ENCODE measurements at regions not wholly inside any gene's neighbourhood (a gene's known extent, or its start where the extent isn't known, plus 50 kb on each side); places are given as distances from the start of the nearest gene placed in this dataset.

GRCh38 chr10:80729896-80730295 is 192.2 kb downstream of the SH2D4B start:
- no peak overlapping the region for H3K4me3 ChIP-seq
- H3K27ac ChIP-seq = no peak overlapping the region
- H3F3A ChIP-seq (ENCODE audit: insufficient read depth, low read depth) = no peaks in the 10 kb centered on the region
- TF ChIP-seq EZH2 (IDR thresholded peaks at IDR 0.05; ENCODE audit: low read depth) = no peak
- TF ChIP-seq CTCF (conservative IDR thresholded peaks at IDR 0.05) = no peak
- no TSS peak for BruUV-seq (replicated peaks)
- H2AFZ ChIP-seq = no peak overlapping the region
- intact Hi-C loops (cut with micrococcal nuclease; ENCODE audit: unreplicated experiment) = no loop called here
- no peaks in the 10 kb centered on the region for H3K9me3 ChIP-seq (ENCODE audit: insufficient read depth, low read depth)
- CTCF ChIA-PET = no interaction called here
- no peak for DNase-seq
- peaks cover 34% of the 10 kb centered on the region for H3K27me3 ChIP-seq (ENCODE audit: insufficient read depth, low read depth)
- H3K4me1 ChIP-seq (replicated peaks; ENCODE audit: insufficient read depth) = no peaks in the 10 kb centered on the region
- no peaks in the 10 kb centered on the region for H3K36me3 ChIP-seq (ENCODE audit: low read depth)
- POLR2A ChIA-PET (ENCODE audit: unreplicated experiment) = no interaction called here
- no peaks in the 10 kb centered on the region for H3K9me2 ChIP-seq (ENCODE audit: insufficient read depth)
- no peaks in the 10 kb centered on the region for H3K79me2 ChIP-seq (ENCODE audit: low read depth)
- H3K4me2 ChIP-seq = no peak overlapping the region
- no peaks in the 10 kb centered on the region for H4K20me1 ChIP-seq (ENCODE audit: insufficient read depth)

GRCh38 chr10:80730522-80730921 is 192.8 kb downstream of the SH2D4B start:
- Histone ChIP-seq H3F3A (ENCODE audit: insufficient read depth, low read depth) (no peaks in the 10 kb centered on the region), H3K36me3 (ENCODE audit: low read depth) (no peaks in the 10 kb centered on the region), H3K4me2 (no peak overlapping the region), H3K79me2 (ENCODE audit: low read depth) (no peaks in the 10 kb centered on the region), H3K27ac (no peak overlapping the region), H3K27me3 (ENCODE audit: insufficient read depth, low read depth) (peaks cover 34% of the 10 kb centered on the region), H3K9me2 (ENCODE audit: insufficient read depth) (no peaks in the 10 kb centered on the region), H2AFZ (no peak overlapping the region), H3K4me1 (replicated peaks; ENCODE audit: insufficient read depth) (no peaks in the 10 kb centered on the region), H3K9me3 (ENCODE audit: insufficient read depth, low read depth) (no peaks in the 10 kb centered on the region), H3K4me3 (no peak overlapping the region), H4K20me1 (ENCODE audit: insufficient read depth) (no peaks in the 10 kb centered on the region)
- POLR2A ChIA-PET (ENCODE audit: unreplicated experiment) = no interaction called here
- intact Hi-C loops (cut with micrococcal nuclease; ENCODE audit: unreplicated experiment) = no loop called here
- DNase-seq = no peak
- CTCF ChIA-PET = no interaction called here
- no peak for TF ChIP-seq EZH2 (IDR thresholded peaks at IDR 0.05; ENCODE audit: low read depth)
- TF ChIP-seq CTCF (conservative IDR thresholded peaks at IDR 0.05) = no peak
- BruUV-seq (replicated peaks) = no TSS peak

GRCh38 chr10:80734589-80734988 is 196.9 kb downstream of the SH2D4B start:
- ChIA-PET POLR2A (ENCODE audit: unreplicated experiment) (no interaction called here), CTCF (no interaction called here)
- Histone ChIP-seq H3K27ac (no peak overlapping the region), H3K4me1 (replicated peaks; ENCODE audit: insufficient read depth) (no peaks in the 10 kb centered on the region), H3K36me3 (ENCODE audit: low read depth) (no peaks in the 10 kb centered on the region), H3K4me3 (no peak overlapping the region), H2AFZ (no peak overlapping the region), H3K79me2 (ENCODE audit: low read depth) (no peaks in the 10 kb centered on the region), H3K27me3 (ENCODE audit: insufficient read depth, low read depth) (peaks cover 46% of the 10 kb centered on the region), H3K4me2 (no peak overlapping the region), H3K9me2 (ENCODE audit: insufficient read depth) (no peaks in the 10 kb centered on the region), H4K20me1 (ENCODE audit: insufficient read depth) (no peaks in the 10 kb centered on the region; the same call in 1 of the 2 replicates), H3F3A (ENCODE audit: insufficient read depth, low read depth) (no peaks in the 10 kb centered on the region), H3K9me3 (ENCODE audit: insufficient read depth, low read depth) (no peaks in the 10 kb centered on the region)
- intact Hi-C loops (cut with micrococcal nuclease; ENCODE audit: unreplicated experiment) = no loop called here
- no peak for DNase-seq
- no TSS peak for BruUV-seq (replicated peaks)
- TF ChIP-seq EZH2 (IDR thresholded peaks at IDR 0.05; ENCODE audit: low read depth) (no peak), CTCF (conservative IDR thresholded peaks at IDR 0.05) (no peak)
